Testis (tissue), 2 donors: ENCODE measurements at regions not wholly inside any gene's neighbourhood (a gene's known extent, or its start where the extent isn't known, plus 50 kb on each side); places are given as distances from the start of the nearest gene placed in this dataset.

Experiments
- DNase-seq: peaks from one replicate; pipeline ENCODE4 v3.0.0-alpha.2; 2019
- H3K27ac ChIP-seq, 2 donors: fragments of 200-600 bp; sonication (generic); one replicate each; pipeline ENCODE4 v1.5.1; 2019
- H3K27me3 ChIP-seq: fragments of 200-600 bp; sonication (generic); one replicate; pipeline ENCODE4 v1.5.1; 2019
- H3K36me3 ChIP-seq: fragments of 200-600 bp; sonication (generic); one replicate; pipeline ENCODE4 v1.5.1; 2017; ENCODE audit warnings: low read depth; ENCODE audit errors: missing control alignments
- H3K4me1 ChIP-seq: fragments of 200-600 bp; sonication (generic); one replicate; pipeline ENCODE4 v1.5.1; 2019
- H3K4me3 ChIP-seq, 2 donors: fragments of 200-600 bp; sonication (generic); one replicate each; pipeline ENCODE4 v1.5.1; 2017 to 2019
- H3K9me3 ChIP-seq: fragments of 200-600 bp; sonication (generic); one replicate; pipeline ENCODE4 v1.5.1; 2017
- CTCF ChIP-seq, 3 experiments: fragments of 450-650 bp in 2 of 3; fragments of 200-600 bp in 1 of 3; sonication (generic) in 1 of 3; IDR thresholded peaks; one replicate each; pipeline ENCODE4 v1.5.1; 2016 to 2019; ENCODE audit warnings: antibody characterized with exemption in 3 of 3, mild to moderate bottlenecking in 2 of 3, moderate library complexity in 1 of 3
- POLR2A ChIP-seq: fragments of 450-650 bp; IDR thresholded peaks from one replicate; pipeline ENCODE4 v1.6.1; 2017; ENCODE audit warnings: antibody characterized with exemption, mild to moderate bottlenecking, moderate library complexity
- WGBS, 2 donors: methylation state at CpG; one replicate each; pipeline ENCODE4 v1.1.5; 2018; 5-methylcytosine and 5-hydroxymethylcytosine counted together
- intact Hi-C: fragments of 100-400 bp; cut with DNase I; formaldehyde crosslinking; loops from one replicate; pipeline ENCODE4 v1.15.1; 2023; ENCODE audit warnings: low total_unique reads

GRCh38 chr16:8374586-8375231 lies 215.6 kb downstream of the TMEM114 start:
- 58 to 66% methylated on average over 8 of the region's 8 CpGs for WGBS, 2 donors
- H3K27me3 ChIP-seq = no peaks in the 10 kb centered on the region
- no peaks in the 10 kb centered on the region for H3K4me1 ChIP-seq
- H3K9me3 ChIP-seq = no peaks in the 10 kb centered on the region
- DNase-seq = no peak
- no peaks in the 10 kb centered on the region for H3K36me3 ChIP-seq
- no peak overlapping the region for H3K4me3 ChIP-seq
- H3K27ac ChIP-seq = no peak overlapping the region
- intact Hi-C loops = no loop called here
- TF ChIP-seq CTCF (IDR thresholded peaks at IDR 0.05) (no peak), POLR2A (no peak)

- no peaks in the 10 kb centered on the region for H3K36me3 ChIP-seq
- no peaks in the 10 kb centered on the region for H3K4me1 ChIP-seq
- H3K27me3 ChIP-seq = no peaks in the 10 kb centered on the region
- H3K4me3 ChIP-seq = no peak overlapping the region
- DNase-seq = no peak
- no peak for TF ChIP-seq POLR2A
- TF ChIP-seq CTCF (IDR thresholded peaks at IDR 0.05) = no peak
- 53 to 61% methylated on average over 6 of the region's 6 CpGs for WGBS, 2 donors
- H3K9me3 ChIP-seq = no peaks in the 10 kb centered on the region
- intact Hi-C loops = no loop called here
- H3K27ac ChIP-seq = no peak overlapping the region
Observed at GRCh38 chr16:8373676-8374431, 216.5 kb downstream of the TMEM114 start.

GRCh38 chr16:8372141-8372540 lies 218.2 kb downstream of the TMEM114 start:
- DNase-seq = peak; percentile 57
- intact Hi-C loops = no loop called here
- WGBS, 2 donors = 59 to 65% methylated on average over 3 of the region's 3 CpGs
- H3K27ac ChIP-seq = no peak overlapping the region
- H3K36me3 ChIP-seq = no peaks in the 10 kb centered on the region
- TF ChIP-seq POLR2A = no peak
- TF ChIP-seq CTCF (IDR thresholded peaks at IDR 0.05) = no peak
- no peaks in the 10 kb centered on the region for H3K9me3 ChIP-seq
- H3K4me1 ChIP-seq = no peaks in the 10 kb centered on the region
- no peak overlapping the region for H3K4me3 ChIP-seq
- no peaks in the 10 kb centered on the region for H3K27me3 ChIP-seq

- no peaks in the 10 kb centered on the region for H3K9me3 ChIP-seq
- intact Hi-C loops = no loop called here
- no peaks in the 10 kb centered on the region for H3K27me3 ChIP-seq
- no peaks in the 10 kb centered on the region for H3K36me3 ChIP-seq
- DNase-seq = no peak
- WGBS, 2 donors = 66 to 72% methylated on average over 4 of the region's 4 CpGs
- no peak overlapping the region for H3K27ac ChIP-seq
- H3K4me3 ChIP-seq = no peak overlapping the region
- TF ChIP-seq POLR2A (no peak), CTCF (IDR thresholded peaks at IDR 0.05) (no peak)
- H3K4me1 ChIP-seq = no peaks in the 10 kb centered on the region
Observed at GRCh38 chr16:8370374-8371270, 219.7 kb downstream of the TMEM114 start.
